Neutrophil (primary cell): ENCODE measurements at regions not wholly inside any gene's neighbourhood (a gene's known extent, or its start where the extent isn't known, plus 50 kb on each side); places are given as distances from the start of the nearest gene placed in this dataset.
"Not testable (repeated sequence)": the region's sequence is repeated elsewhere in the genome, so short reads cannot be mapped to it uniquely, and the experiment has no call there.

Source experiments
- H3K27ac ChIP-seq: fragments of 200-600 bp; sonication (generic); 2 replicates; pipeline ENCODE4 v1.5.1; 2016; ENCODE audit warnings: mild to moderate bottlenecking, moderate library complexity
- H3K27me3 ChIP-seq: fragments of 200-600 bp; sonication (generic); 2 replicates; pipeline ENCODE4 v1.6.0; 2016; ENCODE audit warnings: mild to moderate bottlenecking
- H3K36me3 ChIP-seq: fragments of 200-600 bp; sonication (generic); 2 replicates; pipeline ENCODE4 v1.5.1; 2017
- H3K4me1 ChIP-seq, 2 experiments: fragments of 200-600 bp in 1 of 2; sonication (generic) in 1 of 2; 1 replicate in 1 of 2; 2 replicates in 1 of 2; pipeline versions ENCODE4 v1.5.1 to v1.6.1; 2013 to 2016; ENCODE audit warnings: low read depth in 1 of 2, low read length in 1 of 2, mild to moderate bottlenecking in 1 of 2, moderate library complexity in 1 of 2; ENCODE audit not compliant: control insufficient read depth in 1 of 2, insufficient read depth in 1 of 2
- H3K4me3 ChIP-seq, 2 experiments: fragments of 200-600 bp in 1 of 2; sonication (generic) in 1 of 2; 1 replicate in 1 of 2; 2 replicates in 1 of 2; pipeline ENCODE4 v1.5.1; 2013 to 2016; ENCODE audit warnings: low read depth in 1 of 2, low read length in 1 of 2, mild to moderate bottlenecking in 1 of 2, moderate library complexity in 1 of 2
- H3K9me3 ChIP-seq: fragments of 200-600 bp; sonication (generic); 2 replicates; pipeline ENCODE4 v1.5.1; 2016
- CTCF ChIP-seq: fragments of 200-600 bp; sonication (generic); IDR thresholded peaks from 2 replicates; pipeline ENCODE4 v1.5.1; 2016; ENCODE audit warnings: antibody characterized with exemption

GRCh38 chr2:741195-741496 lies 63.9 kb upstream of the TMEM18 start:
- Histone ChIP-seq H3K27me3 (peaks cover 66% of the 10 kb centered on the region), H3K27ac (no peak overlapping the region), H3K36me3 (no peaks in the 10 kb centered on the region), H3K9me3 (no peaks in the 10 kb centered on the region), H3K4me1 (peaks cover 10 to 12% of the 10 kb centered on the region in 2 experiments), H3K4me3 (no peak overlapping the region)
- TF ChIP-seq CTCF = no peak

- H3K4me3 ChIP-seq = peak overlapping the region; percentile 25 to 51
- H3K36me3 ChIP-seq, H3K9me3 ChIP-seq, H3K27ac ChIP-seq: not testable (repeated sequence)
- H3K4me1 ChIP-seq = peaks cover 10 to 12% of the 10 kb centered on the region in 2 experiments
- peaks cover 66% of the 10 kb centered on the region for H3K27me3 ChIP-seq
These were observed 63.4 kb upstream of the TMEM18 start for GRCh38 chr2:740322-741194.

- not testable (repeated sequence) for H3K9me3 ChIP-seq, H3K27ac ChIP-seq, H3K36me3 ChIP-seq
- peaks cover 66% of the 10 kb centered on the region for H3K27me3 ChIP-seq
- peaks cover 10 to 12% of the 10 kb centered on the region in 2 experiments for H3K4me1 ChIP-seq
- peak overlapping the region; percentile 25 to 51 for H3K4me3 ChIP-seq
These were observed 62.7 kb upstream of the TMEM18 start for GRCh38 chr2:739864-740321.

- no peaks in the 10 kb centered on the region for H3K36me3 ChIP-seq
These were observed 59.7 kb upstream of the TMEM18 start for GRCh38 chr2:736939-737338.

GRCh38 chr2:735670-736218 lies 58.5 kb upstream of the TMEM18 start:
- peaks cover 10 to 12% of the 10 kb centered on the region in 2 experiments for H3K4me1 ChIP-seq
- no peak overlapping the region for H3K4me3 ChIP-seq
- H3K36me3 ChIP-seq = no peaks in the 10 kb centered on the region
- H3K27me3 ChIP-seq = peaks cover 46% of the 10 kb centered on the region
- no peak overlapping the region for H3K27ac ChIP-seq
- no peak for TF ChIP-seq CTCF
- no peaks in the 10 kb centered on the region for H3K9me3 ChIP-seq

More at GRCh38 chr2:736939-737338, 59.7 kb upstream of the TMEM18 start:
- H3K9me3 ChIP-seq = no peaks in the 10 kb centered on the region
- no peak overlapping the region for H3K27ac ChIP-seq
- H3K4me3 ChIP-seq = no peak overlapping the region
- peaks cover 10 to 12% of the 10 kb centered on the region in 2 experiments for H3K4me1 ChIP-seq
- H3K27me3 ChIP-seq = peaks cover 48% of the 10 kb centered on the region
- no peak for TF ChIP-seq CTCF

GRCh38 chr2:734496-734895 lies 57.3 kb upstream of the TMEM18 start:
- H3K36me3 ChIP-seq = no peaks in the 10 kb centered on the region
- TF ChIP-seq CTCF = no peak
- H3K27me3 ChIP-seq = peaks cover 44% of the 10 kb centered on the region
- H3K9me3 ChIP-seq = no peaks in the 10 kb centered on the region
- H3K4me1 ChIP-seq = no peaks in the 10 kb centered on the region
- H3K27ac ChIP-seq = no peak overlapping the region
- no peak overlapping the region for H3K4me3 ChIP-seq
